Left ventricle myocardium inferior (tissue), 1 donor: ENCODE measurements at regions not wholly inside any gene's neighbourhood (a gene's known extent, or its start where the extent isn't known, plus 50 kb on each side); places are given as distances from the start of the nearest gene placed in this dataset.

Experiments
- DNase-seq: peaks from one replicate; pipeline ENCODE4 v3.0.0-alpha.2; 2020
- H3K27ac ChIP-seq: fragments of 200-600 bp; replicated peaks from 2 replicates; pipeline ENCODE4 v1.8.0; 2021
- H3K27me3 ChIP-seq: fragments of 200-600 bp; 2 replicates; pipeline ENCODE4 v1.8.0; 2021; ENCODE audit warnings: low read depth
- H3K36me3 ChIP-seq: fragments of 200-600 bp; 2 replicates; pipeline ENCODE4 v1.8.0; 2021
- H3K4me1 ChIP-seq: fragments of 200-600 bp; 2 replicates; pipeline ENCODE4 v1.8.0; 2021
- H3K4me3 ChIP-seq: fragments of 200-600 bp; 2 replicates; pipeline ENCODE4 v1.8.0; 2021; ENCODE audit warnings: mild to moderate bottlenecking, moderate library complexity
- H3K9me3 ChIP-seq: fragments of 200-600 bp; replicated peaks from 2 replicates; pipeline ENCODE4 v1.8.0; 2021
- intact Hi-C: fragments of 100-400 bp; cut with micrococcal nuclease; formaldehyde crosslinking; loops from one replicate; pipeline ENCODE4 v1.11.0; 2022
- TF ChIP-seq, protein P1 (sequence below): fragments of 200-600 bp; IDR thresholded peaks from 2 replicates; pipeline ENCODE4 v1.8.0; 2021; ENCODE audit warnings: antibody characterized with exemption, mild to moderate bottlenecking, borderline replicate concordance
- donor health status: DM: no; HTN: yes; CAD: no; lungs with severe emphysema.

DNA sequence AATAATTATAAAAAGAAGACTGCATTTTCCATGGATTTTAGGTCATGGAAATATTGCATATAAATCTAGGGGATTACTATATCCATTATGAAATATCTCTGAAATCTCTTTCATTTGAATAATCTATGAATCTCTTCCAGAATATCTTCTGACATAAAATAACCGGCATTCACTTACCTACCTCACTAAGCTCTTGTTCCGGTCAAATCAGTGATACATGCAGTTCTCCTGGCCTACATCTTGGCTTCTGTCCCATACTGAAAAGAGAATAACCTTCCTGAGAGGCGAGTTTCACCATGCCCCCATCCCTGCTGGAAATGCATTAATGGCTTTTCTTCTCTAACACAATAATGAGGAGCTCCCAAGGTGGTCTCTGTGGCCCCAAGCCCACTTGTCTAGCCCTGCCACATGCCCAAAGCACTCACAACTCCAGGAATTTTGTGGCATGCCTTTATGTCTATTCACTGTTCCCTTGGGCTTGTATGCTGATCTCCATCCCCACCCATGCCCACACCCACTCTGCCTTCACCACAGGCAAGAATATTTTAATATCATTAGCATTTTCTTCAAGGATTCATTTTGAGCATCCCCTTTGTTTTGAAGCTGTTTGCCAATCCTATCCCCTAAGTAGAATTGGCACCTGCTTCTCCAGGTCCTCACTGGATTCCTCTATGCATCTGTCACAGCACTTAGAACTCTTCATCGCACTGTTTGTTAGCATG is 401.6 kb downstream of the COG6 start:
- intact Hi-C loops, result no loop called here
- DNase-seq, result no peak
- TF ChIP-seq, protein P1, sequence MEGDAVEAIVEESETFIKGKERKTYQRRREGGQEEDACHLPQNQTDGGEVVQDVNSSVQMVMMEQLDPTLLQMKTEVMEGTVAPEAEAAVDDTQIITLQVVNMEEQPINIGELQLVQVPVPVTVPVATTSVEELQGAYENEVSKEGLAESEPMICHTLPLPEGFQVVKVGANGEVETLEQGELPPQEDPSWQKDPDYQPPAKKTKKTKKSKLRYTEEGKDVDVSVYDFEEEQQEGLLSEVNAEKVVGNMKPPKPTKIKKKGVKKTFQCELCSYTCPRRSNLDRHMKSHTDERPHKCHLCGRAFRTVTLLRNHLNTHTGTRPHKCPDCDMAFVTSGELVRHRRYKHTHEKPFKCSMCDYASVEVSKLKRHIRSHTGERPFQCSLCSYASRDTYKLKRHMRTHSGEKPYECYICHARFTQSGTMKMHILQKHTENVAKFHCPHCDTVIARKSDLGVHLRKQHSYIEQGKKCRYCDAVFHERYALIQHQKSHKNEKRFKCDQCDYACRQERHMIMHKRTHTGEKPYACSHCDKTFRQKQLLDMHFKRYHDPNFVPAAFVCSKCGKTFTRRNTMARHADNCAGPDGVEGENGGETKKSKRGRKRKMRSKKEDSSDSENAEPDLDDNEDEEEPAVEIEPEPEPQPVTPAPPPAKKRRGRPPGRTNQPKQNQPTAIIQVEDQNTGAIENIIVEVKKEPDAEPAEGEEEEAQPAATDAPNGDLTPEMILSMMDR, result no peak
- no peaks in the 10 kb centered on the region for H3K4me1 ChIP-seq
- peaks cover 5% of the 10 kb centered on the region for H3K27me3 ChIP-seq
- H3K4me3 ChIP-seq, result no peak overlapping the region
- H3K9me3 ChIP-seq, result peaks cover 7% of the 10 kb centered on the region
- H3K36me3 ChIP-seq, result no peaks in the 10 kb centered on the region
- H3K27ac ChIP-seq, result no peak overlapping the region

DNA sequence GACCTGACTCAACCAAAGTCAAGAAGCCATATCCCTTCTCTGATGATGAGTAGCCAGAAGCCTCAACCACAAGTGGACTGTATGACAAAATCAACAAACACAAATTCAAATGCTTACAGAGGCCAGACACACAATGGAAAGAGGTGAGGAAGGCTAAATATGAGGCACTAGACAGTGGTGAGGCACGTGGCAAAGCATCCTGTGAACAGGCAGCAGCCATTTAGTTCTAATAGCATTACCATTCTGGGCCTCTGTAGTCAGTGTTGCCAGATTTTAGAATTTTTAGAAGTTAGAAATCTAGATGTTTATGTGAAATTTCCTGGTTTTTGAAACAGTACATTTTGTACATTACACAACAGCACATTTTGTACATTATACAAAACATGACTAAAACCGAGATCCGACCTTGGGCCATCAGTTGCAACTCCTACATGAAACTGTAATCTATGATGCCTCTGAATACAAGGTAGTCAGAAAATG is 403.3 kb downstream of the COG6 start:
- intact Hi-C loops, result no loop called here
- Histone ChIP-seq H3K27ac (no peak overlapping the region), H3K9me3 (peaks cover 3% of the 10 kb centered on the region), H3K27me3 (peaks cover 5% of the 10 kb centered on the region), H3K36me3 (no peaks in the 10 kb centered on the region), H3K4me1 (peaks cover 6% of the 10 kb centered on the region), H3K4me3 (no peak overlapping the region)
- no peak for DNase-seq
- TF ChIP-seq, protein P1, result no peak

DNA sequence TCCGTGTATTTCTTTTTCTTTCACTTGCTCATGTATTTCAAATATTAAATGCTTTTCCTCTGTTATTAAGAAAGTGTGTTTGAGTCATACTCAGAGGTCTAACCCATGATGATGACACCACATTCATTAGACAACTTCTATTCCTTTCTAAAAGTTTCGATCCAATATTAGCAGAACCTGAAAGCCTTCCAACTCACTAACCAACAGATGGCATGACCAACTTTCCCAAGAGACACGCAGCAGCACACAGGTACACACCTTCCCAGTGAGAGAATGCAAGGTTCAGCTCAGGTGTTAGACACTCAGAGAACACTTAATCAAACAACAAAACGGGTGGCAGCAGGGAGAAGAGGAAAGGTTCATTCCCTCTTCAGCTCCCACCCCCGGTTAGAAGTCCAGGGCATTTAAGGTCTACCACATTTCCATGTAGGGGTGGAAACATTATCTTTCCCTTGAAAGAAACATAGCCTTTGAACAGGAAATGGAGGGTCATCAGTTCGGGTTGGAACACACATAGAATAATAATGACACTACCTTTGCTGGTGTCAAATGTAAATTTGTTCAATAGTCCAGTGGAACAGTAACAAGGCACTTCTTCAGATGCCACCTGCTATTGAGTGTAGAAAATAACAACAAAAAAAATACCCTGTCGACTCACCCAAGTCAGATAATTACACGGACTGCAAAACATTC is 404.2 kb downstream of the COG6 start:
- Histone ChIP-seq H3K4me3 (no peak overlapping the region), H3K4me1 (peaks cover 6% of the 10 kb centered on the region), H3K27ac (no peak overlapping the region), H3K36me3 (no peaks in the 10 kb centered on the region), H3K27me3 (peaks cover 5% of the 10 kb centered on the region), H3K9me3 (no peaks in the 10 kb centered on the region)
- DNase-seq, result no peak
- TF ChIP-seq, protein P1, result no peak
- intact Hi-C loops, result no loop called here

DNA sequence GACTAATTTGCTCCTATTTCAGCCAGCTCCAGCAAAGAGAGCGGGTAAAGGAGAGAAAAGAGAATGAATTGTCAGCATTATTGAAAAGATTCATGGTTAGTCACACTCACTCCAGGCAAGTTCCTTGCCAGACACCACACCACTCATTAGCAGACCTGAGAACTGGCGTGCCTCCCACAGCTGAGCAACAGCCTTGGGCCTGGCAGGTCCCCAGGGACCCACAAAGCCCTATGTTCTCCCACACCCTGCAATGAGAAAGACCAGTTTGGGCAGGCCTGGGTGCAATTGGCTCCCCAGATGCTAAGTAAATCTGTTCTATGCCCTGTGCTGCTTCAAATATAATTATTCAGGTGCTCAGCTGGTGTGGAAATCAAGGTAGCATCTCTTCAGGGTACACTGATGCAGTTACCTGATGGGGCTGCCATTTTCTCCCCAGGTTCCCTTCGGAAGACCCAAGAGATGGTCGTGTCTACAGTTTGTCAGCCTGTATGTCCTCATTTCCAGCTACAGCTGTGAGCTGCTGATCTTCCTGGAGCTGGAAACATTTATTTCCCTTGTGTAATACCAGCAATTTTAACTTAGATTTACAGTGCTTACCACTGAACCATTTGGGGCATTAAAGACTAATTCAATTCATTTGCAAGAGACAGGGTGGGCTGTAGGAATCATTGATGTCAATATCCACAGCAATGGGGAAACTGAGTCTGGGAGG is 405.0 kb downstream of the COG6 start:
- intact Hi-C loops, result no loop called here
- H3K9me3 ChIP-seq, result no peaks in the 10 kb centered on the region
- H3K4me3 ChIP-seq, result no peak overlapping the region
- H3K27me3 ChIP-seq, result peaks cover 5% of the 10 kb centered on the region
- TF ChIP-seq, protein P1, result no peak
- H3K36me3 ChIP-seq, result no peaks in the 10 kb centered on the region
- peaks cover 6% of the 10 kb centered on the region for H3K4me1 ChIP-seq
- no peak overlapping the region for H3K27ac ChIP-seq
- peak; percentile 46 for DNase-seq
